ENCODE measurements at regions not wholly inside any gene's neighbourhood (a gene's known extent, or its start where the extent isn't known, plus 50 kb on each side); places are given as distances from the start of the nearest gene placed in this dataset.

DNA sequence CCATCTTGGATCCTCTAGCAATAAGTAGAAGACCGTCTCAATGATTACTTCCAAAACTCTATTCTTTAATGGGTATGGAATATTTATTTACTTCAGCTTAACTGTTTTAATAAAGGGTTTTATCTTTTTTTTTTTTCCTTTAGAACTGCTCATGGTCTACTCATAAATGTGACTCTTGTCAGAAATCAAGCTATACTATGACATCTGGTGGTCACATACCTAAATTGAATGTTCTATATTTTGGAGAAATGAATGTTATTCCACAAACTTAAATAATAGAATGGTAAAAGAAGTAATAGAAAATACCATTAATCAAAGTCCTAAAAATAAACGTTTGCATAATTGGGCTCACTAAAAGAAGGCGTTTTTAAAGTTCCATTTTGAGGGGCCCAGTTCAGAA lies 131.2 kb upstream of the PLCXD3 start:
- no peak for TF ChIP-seq ZFX (IDR thresholded peaks at IDR 0.05; ENCODE audit: borderline replicate concordance)
- no peak for TF ChIP-seq CTCF (IDR thresholded peaks at IDR 0.05)
- no peak overlapping the region for H3K27ac ChIP-seq

GRCh38 chr5:41638685-41639084 lies 128.3 kb upstream of the PLCXD3 start:
- no peak overlapping the region for H3K27ac ChIP-seq
- TF ChIP-seq CTCF (IDR thresholded peaks at IDR 0.05) (no peak), ZFX (IDR thresholded peaks at IDR 0.05; ENCODE audit: borderline replicate concordance) (no peak)

GRCh38 chr5:41637869-41638268 lies 127.5 kb upstream of the PLCXD3 start:
- no peak overlapping the region for H3K27ac ChIP-seq
- TF ChIP-seq CTCF (IDR thresholded peaks at IDR 0.05) (peak; percentile 23), ZFX (IDR thresholded peaks at IDR 0.05; ENCODE audit: borderline replicate concordance) (no peak)

DNA sequence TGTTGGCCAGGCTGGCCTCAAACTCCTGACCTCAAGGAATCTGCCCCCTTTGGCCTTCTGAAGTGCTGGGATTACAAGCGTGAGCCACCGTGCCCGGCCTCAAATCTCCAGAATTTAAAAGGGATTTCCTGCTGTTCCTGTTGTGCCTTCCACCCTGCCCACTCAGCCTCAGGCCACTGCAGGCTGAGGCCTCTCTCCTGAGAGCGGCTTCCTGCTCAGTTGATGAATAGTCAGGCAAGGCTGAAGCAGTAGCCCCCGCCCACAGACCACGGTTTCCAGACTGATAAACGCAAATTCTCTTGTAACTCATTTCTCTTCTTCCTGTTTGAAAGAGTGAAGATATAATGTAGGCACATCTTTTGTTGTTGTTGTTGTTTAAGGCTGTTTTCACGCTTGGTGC lies 127.0 kb upstream of the PLCXD3 start:
- no peak for TF ChIP-seq ZFX (IDR thresholded peaks at IDR 0.05; ENCODE audit: borderline replicate concordance)
- TF ChIP-seq CTCF (IDR thresholded peaks at IDR 0.05), result no peak
- no peak overlapping the region for H3K27ac ChIP-seq

GRCh38 chr5:41636605-41637004 lies 126.2 kb upstream of the PLCXD3 start:
- TF ChIP-seq CTCF (IDR thresholded peaks at IDR 0.05), result peak; percentile 29
- TF ChIP-seq ZFX (IDR thresholded peaks at IDR 0.05; ENCODE audit: borderline replicate concordance), result no peak
- H3K27ac ChIP-seq, result no peak overlapping the region

GRCh38 chr5:41629897-41630296 lies 119.5 kb upstream of the PLCXD3 start:
- TF ChIP-seq ZFX (IDR thresholded peaks at IDR 0.05; ENCODE audit: borderline replicate concordance) (no peak), CTCF (IDR thresholded peaks at IDR 0.05) (no peak)
- no peak overlapping the region for H3K27ac ChIP-seq

GRCh38 chr5:41625571-41625970 lies 115.2 kb upstream of the PLCXD3 start:
- H3K27ac ChIP-seq, result no peak overlapping the region
- no peak for TF ChIP-seq ZFX (IDR thresholded peaks at IDR 0.05; ENCODE audit: borderline replicate concordance)
- TF ChIP-seq CTCF (IDR thresholded peaks at IDR 0.05), result no peak
